IMR-90 (cell line): ENCODE measurements at regions not wholly inside any gene's neighbourhood (a gene's known extent, or its start where the extent isn't known, plus 50 kb on each side); places are given as distances from the start of the nearest gene placed in this dataset.

Experiments
- ATAC-seq: fragments of 200-7000 bp; cut with Tn5 transposase; 2 replicates; pipeline ENCODE4 v1.9.1; 2020; ENCODE audit warnings: low read depth, mild to moderate bottlenecking, moderate library complexity
- BruUV-seq: library from RNA; stranded (reverse); fragments of 400-500 nt; replicated peaks from 2 replicates; lab custom pipeline; 2021; lab: Mats Ljungman, UMichigan
- CTCF ChIA-PET: fragments of 300-600 bp; formaldehyde crosslinking; extraction: SDS; loops from one replicate; lab custom pipeline; 2021; ENCODE audit warnings: antibody characterized with exemption; lab: Yijun Ruan, JAX
- POLR2A ChIA-PET: fragments of 300-600 bp; sonication (Branson Sonifier 250); formaldehyde crosslinking; loops from one replicate; lab custom pipeline; 2022; ENCODE audit warnings: antibody characterized with exemption; ENCODE audit not compliant: unreplicated experiment; lab: Charles Lee
- DNase-seq: peaks from one replicate; pipeline ENCODE4 v3.0.0; 2013
- H2AFZ ChIP-seq: replicated peaks from 2 replicates; pipeline ENCODE3; 2013; ENCODE audit warnings: low read length, mild to moderate bottlenecking; ENCODE audit not compliant: poor library complexity
- H2AK5ac ChIP-seq: 2 replicates; pipeline ENCODE4 v1.6.1; 2013; ENCODE audit warnings: low read depth, low read length, inconsistent platforms
- H2AK9ac ChIP-seq: replicated peaks from 2 replicates; pipeline ENCODE3; 2013; ENCODE audit warnings: mild to moderate bottlenecking, low read depth, low read length, moderate library complexity; ENCODE audit not compliant: poor library complexity
- H2BK120ac ChIP-seq: 2 replicates; pipeline ENCODE4 v1.6.1; 2013; ENCODE audit warnings: low read depth, low read length, inconsistent platforms
- H2BK15ac ChIP-seq: 3 replicates; pipeline ENCODE4 v1.6.1; 2013; ENCODE audit warnings: low read depth, low read length, inconsistent platforms
- H2BK20ac ChIP-seq: 2 replicates; pipeline ENCODE4 v1.6.1; 2013; ENCODE audit warnings: low read depth, mild to moderate bottlenecking, inconsistent platforms, low read length, moderate library complexity
- H2BK5ac ChIP-seq: 2 replicates; pipeline ENCODE4 v1.6.1; 2013; ENCODE audit warnings: mild to moderate bottlenecking, low read depth, low read length, inconsistent platforms; ENCODE audit not compliant: poor library complexity, severe bottlenecking
- H3K14ac ChIP-seq: replicated peaks from 2 replicates; pipeline ENCODE4 v1.6.1; 2013; ENCODE audit warnings: low read depth, low read length, inconsistent platforms
- H3K18ac ChIP-seq: 2 replicates; pipeline ENCODE4 v1.6.1; 2013; ENCODE audit warnings: low read depth, low read length, control low read depth
- H3K23ac ChIP-seq: 2 replicates; pipeline ENCODE4 v1.6.1; 2013; ENCODE audit warnings: low read depth, low read length, inconsistent platforms
- H3K27ac ChIP-seq: 2 replicates; pipeline ENCODE4 v1.5.1; 2013; ENCODE audit warnings: mild to moderate bottlenecking, control low read depth, low read length; ENCODE audit not compliant: insufficient read depth
- H3K27me3 ChIP-seq: 2 replicates; pipeline ENCODE4 v1.6.1; 2013; ENCODE audit warnings: low read length; ENCODE audit not compliant: control insufficient read depth, insufficient read depth
- H3K36me3 ChIP-seq: 2 replicates; pipeline ENCODE4 v1.6.1; 2013; ENCODE audit warnings: low read length, mixed read lengths; ENCODE audit not compliant: control insufficient read depth, insufficient read depth
- H3K4ac ChIP-seq: 2 replicates; pipeline ENCODE4 v1.6.1; 2013; ENCODE audit warnings: low read depth, low read length, inconsistent platforms
- H3K4me1 ChIP-seq: 2 replicates; pipeline ENCODE4 v1.6.1; 2013; ENCODE audit warnings: low read length, mixed read lengths; ENCODE audit not compliant: control insufficient read depth, insufficient read depth
- H3K4me2 ChIP-seq: 2 replicates; pipeline ENCODE4 v1.6.1; 2013; ENCODE audit warnings: low read depth, mild to moderate bottlenecking, control low read depth, low read length, moderate library complexity
- H3K4me3 ChIP-seq: 2 replicates; pipeline ENCODE4 v1.5.1; 2013; ENCODE audit warnings: low read depth, mild to moderate bottlenecking, control low read depth, low read length, moderate library complexity; ENCODE audit not compliant: insufficient read depth
- H3K56ac ChIP-seq: 2 replicates; pipeline ENCODE4 v1.6.1; 2013; ENCODE audit warnings: low read length, inconsistent platforms; ENCODE audit not compliant: insufficient read depth; ENCODE audit errors: extremely low read depth
- H3K79me1 ChIP-seq, 2 experiments: 2 replicates each; pipeline ENCODE4 v1.6.1; 2013; ENCODE audit warnings: low read length in 2 of 2, inconsistent platforms in 1 of 2, low read depth in 1 of 2
- H3K9ac ChIP-seq: 2 replicates; pipeline ENCODE4 v1.6.1; 2013; ENCODE audit warnings: low read depth, low read length, control low read depth
- H3K9me1 ChIP-seq: 2 replicates; pipeline ENCODE4 v1.6.1; 2013; ENCODE audit warnings: low read length, inconsistent platforms; ENCODE audit not compliant: insufficient read depth
- H3K9me3 ChIP-seq: 2 replicates; pipeline ENCODE4 v1.6.1; 2013; ENCODE audit warnings: low read length; ENCODE audit not compliant: control insufficient read depth, insufficient read depth
- H4K20me1 ChIP-seq: 2 replicates; pipeline ENCODE4 v1.6.1; 2013; ENCODE audit warnings: low read length, inconsistent platforms; ENCODE audit not compliant: insufficient read depth
- H4K5ac ChIP-seq: 2 replicates; pipeline ENCODE4 v1.6.1; 2013; ENCODE audit warnings: mild to moderate bottlenecking, low read depth, low read length, control low read depth
- H4K8ac ChIP-seq, 2 experiments: 2 replicates each; pipeline ENCODE4 v1.6.1; 2013; ENCODE audit warnings: low read depth in 2 of 2, low read length in 2 of 2, control low read depth in 1 of 2, inconsistent platforms in 1 of 2
- H4K91ac ChIP-seq: 2 replicates; pipeline ENCODE4 v1.6.1; 2013; ENCODE audit warnings: low read depth, low read length, inconsistent platforms; ENCODE audit not compliant: insufficient read depth
- BHLHE40 ChIP-seq: fragments of 150-350 bp; IDR thresholded peaks from 2 replicates; pipeline ENCODE4 v1.6.1; 2016; ENCODE audit warnings: mild to moderate bottlenecking, low read depth, low read length
- CEBPB ChIP-seq: IDR thresholded peaks from 2 replicates; pipeline ENCODE4 v1.6.1; 2012; ENCODE audit warnings: low read depth, low read length, improper control_type of control experiment
- CHD1 ChIP-seq: IDR thresholded peaks from 2 replicates; pipeline ENCODE4 v1.6.1; 2012; ENCODE audit warnings: low read depth, low read length, improper control_type of control experiment
- ELK1 ChIP-seq: fragments of 150-350 bp; IDR thresholded peaks from 2 replicates; pipeline ENCODE4 v1.6.1; 2016; ENCODE audit warnings: low read depth, mild to moderate bottlenecking, low read length, moderate library complexity, borderline replicate concordance
- FOS ChIP-seq: fragments of 150-350 bp; IDR thresholded peaks from 2 replicates; pipeline ENCODE4 v1.6.1; 2016; ENCODE audit warnings: low read depth, low read length
- MAFK ChIP-seq: IDR thresholded peaks from 2 replicates; pipeline ENCODE4 v1.6.1; 2012; ENCODE audit warnings: low read depth, low read length, improper control_type of control experiment
- MAZ ChIP-seq: IDR thresholded peaks from 2 replicates; pipeline ENCODE4 v1.6.1; 2012; ENCODE audit warnings: low read depth, mild to moderate bottlenecking, low read length, improper control_type of control experiment, moderate library complexity, borderline replicate concordance
- MXI1 ChIP-seq: IDR thresholded peaks from 2 replicates; pipeline ENCODE4 v1.6.1; 2012; ENCODE audit warnings: low read depth, mild to moderate bottlenecking, low read length, moderate library complexity, borderline replicate concordance
- NFE2L2 ChIP-seq: fragments of 150-350 bp; IDR thresholded peaks from 2 replicates; pipeline ENCODE4 v1.6.1; 2016; ENCODE audit warnings: low read depth, mild to moderate bottlenecking, low read length
- POLR2A ChIP-seq: IDR thresholded peaks from 2 replicates; pipeline ENCODE4 v1.6.1; 2012; ENCODE audit warnings: mild to moderate bottlenecking, low read depth, low read length
- RAD21 ChIP-seq: IDR thresholded peaks from 2 replicates; pipeline ENCODE4 v1.6.1; 2012; ENCODE audit warnings: low read length, improper control_type of control experiment
- RCOR1 ChIP-seq: IDR thresholded peaks from 2 replicates; pipeline ENCODE4 v1.6.1; 2012; ENCODE audit warnings: mild to moderate bottlenecking, low read length, improper control_type of control experiment; ENCODE audit not compliant: insufficient replicate concordance
- RFX5 ChIP-seq: IDR thresholded peaks from 2 replicates; pipeline ENCODE4 v1.8.0; 2012; ENCODE audit warnings: low read depth, mild to moderate bottlenecking, low read length, moderate library complexity
- SMC3 ChIP-seq: fragments of 150-350 bp; IDR thresholded peaks from 2 replicates; pipeline ENCODE4 v1.6.1; 2016; ENCODE audit warnings: low read depth, mild to moderate bottlenecking, antibody characterized with exemption, low read length, moderate library complexity
- USF2 ChIP-seq: fragments of 150-350 bp; IDR thresholded peaks from 2 replicates; pipeline ENCODE4 v1.6.1; 2017; ENCODE audit warnings: mild to moderate bottlenecking, antibody characterized with exemption, low read length, low read depth
- WGBS, 2 experiments: methylation state at CpG; one replicate each; pipeline versions ENCODE4 v1.1.5 to v1.1.7; 2013; ENCODE audit warnings: missing lambda C conversion rate in 2 of 2; ENCODE audit not compliant: insufficient read length in 1 of 2; ENCODE audit errors: extremely low coverage in 2 of 2; 5-methylcytosine and 5-hydroxymethylcytosine counted together
- dilution Hi-C: fragments of 300-500 bp; cut with HindIII; formaldehyde crosslinking; loops from one replicate; pipeline ENCODE4 v1.14.3; 2018; ENCODE audit warnings: low sequenced_read_pairs; ENCODE audit not compliant: unreplicated experiment
- in situ Hi-C: fragments of 300-500 bp; cut with MboI; formaldehyde crosslinking; loops from 3 replicates; pipeline ENCODE4 v1.14.3; 2019; ENCODE audit warnings: low sequenced_read_pairs, inconsistent platforms, mixed read lengths
- intact Hi-C: fragments of 100-400 bp; cut with micrococcal nuclease; formaldehyde crosslinking; loops from 2 replicates; pipeline ENCODE4 v1.10.0; 2022
- TF ChIP-seq, protein P1 (sequence below): conservative IDR thresholded peaks from 2 replicates; pipeline ENCODE4 v1.5.1; 2012; ENCODE audit warnings: mild to moderate bottlenecking, low read depth, low read length, improper control_type of control experiment

- H2AK9ac ChIP-seq, result no peak overlapping the region
- H3K4ac ChIP-seq, result no peak overlapping the region
- H3K14ac ChIP-seq, result no peak overlapping the region
- no peak overlapping the region for H3K9ac ChIP-seq
- no peak overlapping the region for H4K91ac ChIP-seq
- H4K20me1 ChIP-seq, result no peaks in the 10 kb centered on the region
- H2AFZ ChIP-seq, result no peak overlapping the region
- DNase-seq, result no peak
- H3K9me3 ChIP-seq, result peaks cover 3% of the 10 kb centered on the region
- H3K56ac ChIP-seq, result no peak overlapping the region
- H4K5ac ChIP-seq, result no peak overlapping the region
- no peak overlapping the region for H2AK5ac ChIP-seq
- intact Hi-C loops (no loop called here), dilution Hi-C loops (no loop called here), in situ Hi-C loops (no loop called here)
- H3K79me1 ChIP-seq, result no peaks in the 10 kb centered on the region
- H3K18ac ChIP-seq, result no peak overlapping the region
- H3K4me2 ChIP-seq, result no peak overlapping the region
- no peak for TF ChIP-seq FOS
- no peak for TF ChIP-seq RCOR1
- TF ChIP-seq, protein P1, sequence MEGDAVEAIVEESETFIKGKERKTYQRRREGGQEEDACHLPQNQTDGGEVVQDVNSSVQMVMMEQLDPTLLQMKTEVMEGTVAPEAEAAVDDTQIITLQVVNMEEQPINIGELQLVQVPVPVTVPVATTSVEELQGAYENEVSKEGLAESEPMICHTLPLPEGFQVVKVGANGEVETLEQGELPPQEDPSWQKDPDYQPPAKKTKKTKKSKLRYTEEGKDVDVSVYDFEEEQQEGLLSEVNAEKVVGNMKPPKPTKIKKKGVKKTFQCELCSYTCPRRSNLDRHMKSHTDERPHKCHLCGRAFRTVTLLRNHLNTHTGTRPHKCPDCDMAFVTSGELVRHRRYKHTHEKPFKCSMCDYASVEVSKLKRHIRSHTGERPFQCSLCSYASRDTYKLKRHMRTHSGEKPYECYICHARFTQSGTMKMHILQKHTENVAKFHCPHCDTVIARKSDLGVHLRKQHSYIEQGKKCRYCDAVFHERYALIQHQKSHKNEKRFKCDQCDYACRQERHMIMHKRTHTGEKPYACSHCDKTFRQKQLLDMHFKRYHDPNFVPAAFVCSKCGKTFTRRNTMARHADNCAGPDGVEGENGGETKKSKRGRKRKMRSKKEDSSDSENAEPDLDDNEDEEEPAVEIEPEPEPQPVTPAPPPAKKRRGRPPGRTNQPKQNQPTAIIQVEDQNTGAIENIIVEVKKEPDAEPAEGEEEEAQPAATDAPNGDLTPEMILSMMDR, result no peak
- TF ChIP-seq USF2, result no peak
- no peak for TF ChIP-seq SMC3
- no peak for TF ChIP-seq BHLHE40
- TF ChIP-seq ELK1, result no peak
- TF ChIP-seq NFE2L2, result no peak
- no peak for TF ChIP-seq POLR2A
- TF ChIP-seq RAD21, result no peak
- no peak for TF ChIP-seq MAFK
- no peak for TF ChIP-seq CEBPB
- no peak for TF ChIP-seq MAZ
- no peak for TF ChIP-seq CHD1
- no peak for TF ChIP-seq MXI1
- no peak for TF ChIP-seq RFX5
- no peak overlapping the region for H4K8ac ChIP-seq
- H2BK5ac ChIP-seq, result no peak overlapping the region
- H3K4me1 ChIP-seq, result no peaks in the 10 kb centered on the region
- no peak overlapping the region for H3K23ac ChIP-seq
- ATAC-seq, result no peak
- ChIA-PET POLR2A (no interaction called here), CTCF (interaction anchor here (1.2 kb wide), 1 partner anchor 16 kb away, joined by 3 read pairs; no protein-coding TSS in a partner anchor)
- H3K27me3 ChIP-seq, result peaks cover 17% of the 10 kb centered on the region
- H3K4me3 ChIP-seq, result no peak overlapping the region
- BruUV-seq, result no TSS peak
- no peak overlapping the region for H3K27ac ChIP-seq
- H2BK120ac ChIP-seq, result no peak overlapping the region
- H2BK15ac ChIP-seq, result no peak overlapping the region
- no peaks in the 10 kb centered on the region for H3K9me1 ChIP-seq
- WGBS, 2 experiments, result no CpG with 5 or more reads among the region's 3 CpGs
- no peaks in the 10 kb centered on the region for H3K36me3 ChIP-seq
- no peak overlapping the region for H2BK20ac ChIP-seq
Measured at GRCh38 chr4:152149745-152150144, 386.1 kb downstream of the FBXW7 start.
